Stimulated activated CD4-positive, alpha-beta T cell treated with anti-CD3 and anti-CD28 coated beads, TNF-alpha, amount 100 ng/mL, for 48 hours (primary cell): ENCODE measurements at regions not wholly inside any gene's neighbourhood (a gene's known extent, or its start where the extent isn't known, plus 50 kb on each side); places are given as distances from the start of the nearest gene placed in this dataset.
"Not testable (repeated sequence)": the region's sequence is repeated elsewhere in the genome, so short reads cannot be mapped to it uniquely, and the experiment has no call there.

Experiments used
- DNase-seq, 3 donors: peaks; one replicate each; pipeline ENCODE4 v3.0.0-alpha.2; 2020; ENCODE audit warnings: low read depth in 3 of 3

GRCh38 chr18:76610012-76610411 is 115.0 kb upstream of the ZNF516 start:
- no peak for DNase-seq

- no peak for DNase-seq
Observed at GRCh38 chr18:76605341-76605929, 110.4 kb upstream of the ZNF516 start.

- no peak for DNase-seq
Observed at GRCh38 chr18:76604935-76605240, 109.8 kb upstream of the ZNF516 start.

- no peak for DNase-seq
Observed at GRCh38 chr18:76604108-76604934, 109.3 kb upstream of the ZNF516 start.

DNA sequence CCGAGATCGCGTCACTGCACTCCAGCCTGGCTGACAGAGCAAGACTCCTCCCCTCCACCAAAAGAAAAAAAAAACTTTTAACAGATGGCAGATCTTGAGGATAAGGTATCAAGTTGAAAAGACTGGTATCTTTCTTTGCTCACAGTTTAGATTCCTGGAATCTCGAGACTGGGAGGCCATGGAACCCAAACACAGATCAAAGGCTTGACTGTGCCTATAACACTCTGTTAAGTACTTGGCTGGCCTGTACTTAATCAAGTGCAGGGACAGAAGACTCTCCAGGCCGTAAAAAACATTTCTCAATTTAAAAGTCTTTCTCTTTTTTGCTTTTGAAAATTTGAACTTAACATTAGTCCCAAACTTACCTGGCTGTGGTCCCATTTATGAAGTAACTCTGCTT is 107.1 kb upstream of the ZNF516 start:
- no peak for DNase-seq

DNA sequence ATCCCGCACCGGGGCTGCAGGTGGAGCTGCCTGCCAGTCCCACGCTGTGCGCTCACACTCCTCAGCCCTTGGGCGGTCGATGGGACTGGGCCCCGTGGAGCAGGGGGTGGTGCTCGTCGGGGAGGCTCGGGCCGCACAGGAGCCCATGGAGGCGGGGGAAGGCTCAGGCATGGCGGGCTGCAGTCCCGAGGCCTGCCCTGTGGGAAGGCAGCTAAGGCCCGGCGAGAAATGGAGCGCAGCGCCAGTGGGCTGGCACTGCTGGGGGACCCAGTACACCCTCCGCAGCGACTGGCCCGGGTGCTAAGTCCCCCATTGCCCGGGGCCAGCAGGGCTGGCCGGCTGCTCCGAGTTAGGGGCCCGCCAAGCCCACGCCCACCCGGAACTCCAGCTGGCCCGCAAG is 105.0 kb upstream of the ZNF516 start:
- DNase-seq: not testable (repeated sequence)

DNA sequence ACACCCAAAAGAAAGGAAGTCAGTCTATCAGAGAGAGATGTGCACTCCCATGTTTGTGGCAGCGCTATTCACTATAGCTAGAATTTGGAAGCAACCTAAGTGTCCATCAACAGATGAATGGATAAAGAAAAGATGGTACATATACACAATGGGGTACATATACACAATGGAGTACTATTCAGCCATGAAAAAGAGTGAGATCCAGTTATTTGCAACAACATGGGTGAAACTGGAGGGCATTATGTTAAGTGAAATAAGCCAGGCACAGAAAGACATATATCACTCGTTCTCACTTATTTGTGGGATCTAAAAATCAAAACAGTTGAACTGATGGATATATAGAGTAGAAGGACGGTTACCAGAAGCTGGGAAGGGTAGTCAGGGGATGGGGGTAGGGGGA is 99.9 kb upstream of the ZNF516 start:
- no peak for DNase-seq

DNA sequence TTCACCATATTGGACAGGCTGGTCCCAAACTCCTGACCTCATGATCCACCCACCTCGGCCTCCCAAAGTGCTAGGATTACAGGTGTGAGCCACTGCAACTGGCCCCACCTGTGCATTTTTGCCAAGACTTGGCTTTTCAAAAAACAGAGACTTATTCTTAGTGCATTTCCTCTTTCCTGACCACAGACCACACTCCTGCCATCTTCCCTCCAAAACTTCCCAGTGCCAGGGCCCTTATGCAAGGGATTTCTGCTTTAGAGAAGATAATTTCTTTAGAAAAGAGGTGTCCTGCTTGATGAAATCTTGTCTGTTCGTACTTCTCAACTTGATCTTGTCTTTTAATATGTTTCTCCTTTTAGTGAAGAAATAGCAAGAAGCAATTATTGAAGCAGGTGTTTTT is 98.8 kb upstream of the ZNF516 start:
- no peak for DNase-seq

DNA sequence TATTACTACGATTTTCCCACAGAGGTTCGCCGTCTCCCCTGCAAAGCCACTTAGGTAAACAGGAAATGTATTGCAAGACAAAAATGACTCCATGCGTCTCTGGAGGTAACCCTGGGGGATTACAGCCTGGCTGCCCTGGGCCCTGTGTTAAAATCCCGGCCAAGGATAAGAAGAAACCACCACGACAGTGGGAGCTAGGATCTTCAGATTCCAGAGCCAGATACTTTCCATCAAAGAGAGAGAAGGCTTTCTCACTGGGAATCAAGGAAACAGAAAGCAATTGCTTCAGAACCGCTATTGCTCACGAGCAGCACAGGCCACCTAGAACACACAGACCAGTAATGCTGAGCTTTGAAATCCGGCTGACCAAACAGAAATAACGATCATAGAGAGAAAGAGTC is 97.9 kb upstream of the ZNF516 start:
- DNase-seq: no peak

GRCh38 chr18:76592096-76592495 is 97.1 kb upstream of the ZNF516 start:
- DNase-seq: no peak

GRCh38 chr18:76589866-76590265 is 94.8 kb upstream of the ZNF516 start:
- DNase-seq: no peak

DNA sequence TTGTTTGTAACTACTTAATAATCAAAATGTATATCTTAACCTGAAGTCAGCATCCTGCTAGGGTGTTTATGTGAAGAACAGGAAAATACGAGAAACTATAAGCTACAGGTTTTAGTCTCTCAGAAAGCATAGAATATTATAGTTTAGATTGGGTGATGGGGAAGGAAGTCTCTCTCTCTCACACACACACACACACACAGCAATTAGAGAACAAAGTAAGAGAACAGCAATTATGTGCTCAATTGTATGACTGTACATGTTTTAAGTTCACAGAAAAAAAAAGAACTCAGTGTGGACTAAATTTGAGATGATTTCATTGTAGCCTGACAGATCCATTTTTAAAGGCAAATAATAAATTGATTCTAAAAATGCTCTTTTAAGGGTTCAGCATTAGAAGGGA is 94.3 kb upstream of the ZNF516 start:
- no peak for DNase-seq

- DNase-seq: no peak
Observed at GRCh38 chr18:76588601-76589226, 93.7 kb upstream of the ZNF516 start.

DNA sequence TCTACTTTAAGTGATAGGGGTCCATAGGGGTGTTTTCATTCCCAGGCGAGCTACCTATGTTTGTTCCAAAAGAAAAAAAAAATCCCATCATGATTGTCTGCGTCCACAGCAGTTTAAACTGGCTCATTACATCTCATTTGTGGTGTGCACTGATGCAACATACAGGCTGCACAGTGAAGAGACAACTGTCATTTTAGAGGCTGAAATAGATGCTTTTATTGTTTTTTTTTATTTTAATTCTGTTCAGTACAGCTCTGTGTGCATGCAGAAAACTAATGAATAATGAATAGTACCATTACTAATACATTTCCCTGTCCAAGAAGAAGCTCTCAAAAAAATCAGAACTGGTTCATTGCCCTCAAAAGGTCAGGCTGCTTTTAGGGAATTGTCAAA is 92.8 kb upstream of the ZNF516 start:
- DNase-seq: no peak

- no peak for DNase-seq
Observed at GRCh38 chr18:76587147-76587878, 92.3 kb upstream of the ZNF516 start.

- no peak for DNase-seq
Observed at GRCh38 chr18:76584414-76585310, 89.6 kb upstream of the ZNF516 start.

DNA sequence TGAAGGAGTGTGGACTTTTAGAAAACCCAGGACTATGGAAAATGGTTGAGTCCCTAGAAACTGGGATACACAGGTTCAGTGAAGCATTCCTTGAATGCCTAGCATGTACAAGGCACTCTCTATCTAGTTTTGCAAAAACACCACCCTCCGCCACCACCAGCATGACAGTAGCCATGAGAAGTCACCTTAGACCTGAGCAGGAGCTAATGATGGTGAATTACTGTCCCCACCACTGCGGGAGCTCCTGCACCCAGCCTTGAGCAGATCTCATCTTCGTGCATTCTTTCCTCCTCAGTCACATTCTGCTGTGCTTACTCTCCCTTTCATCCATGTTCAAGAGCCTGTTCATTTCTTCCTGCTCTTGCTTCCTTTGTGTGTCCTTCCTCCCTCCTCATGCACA is 86.2 kb upstream of the ZNF516 start:
- DNase-seq: no peak

DNA sequence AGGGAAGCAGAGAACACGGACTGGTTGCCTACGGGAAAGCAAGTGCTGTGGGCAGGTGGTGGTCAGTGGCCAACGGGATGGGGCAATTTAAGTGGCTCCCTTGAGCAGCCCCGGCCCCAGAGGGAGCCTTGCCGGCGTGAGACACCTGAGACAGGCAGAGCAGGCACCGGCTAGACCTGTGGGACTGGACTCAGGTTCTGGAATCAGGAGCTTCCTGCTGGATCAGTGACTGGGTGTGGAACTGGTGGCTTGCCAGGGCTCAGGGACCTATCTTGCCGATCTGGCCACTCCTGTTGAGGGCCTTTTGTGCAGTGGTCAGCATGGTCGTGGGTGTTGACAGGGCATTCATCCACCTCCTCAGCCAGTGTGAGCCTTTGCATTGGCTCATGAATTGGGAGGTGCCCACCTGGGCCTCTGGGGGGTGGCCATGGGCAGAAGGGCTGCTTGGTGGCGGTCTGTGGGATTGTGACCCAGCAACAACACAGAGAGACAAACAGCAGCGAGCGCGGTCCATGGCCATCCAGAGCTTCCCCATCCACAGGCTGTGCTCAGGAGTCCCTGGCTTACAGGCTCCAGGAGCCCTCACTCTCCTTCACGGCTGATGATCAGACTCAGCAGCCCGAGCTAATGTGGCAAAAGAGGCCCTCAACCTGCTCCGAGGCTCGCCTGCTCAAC is 85.4 kb upstream of the ZNF516 start:
- DNase-seq: no peak

DNA sequence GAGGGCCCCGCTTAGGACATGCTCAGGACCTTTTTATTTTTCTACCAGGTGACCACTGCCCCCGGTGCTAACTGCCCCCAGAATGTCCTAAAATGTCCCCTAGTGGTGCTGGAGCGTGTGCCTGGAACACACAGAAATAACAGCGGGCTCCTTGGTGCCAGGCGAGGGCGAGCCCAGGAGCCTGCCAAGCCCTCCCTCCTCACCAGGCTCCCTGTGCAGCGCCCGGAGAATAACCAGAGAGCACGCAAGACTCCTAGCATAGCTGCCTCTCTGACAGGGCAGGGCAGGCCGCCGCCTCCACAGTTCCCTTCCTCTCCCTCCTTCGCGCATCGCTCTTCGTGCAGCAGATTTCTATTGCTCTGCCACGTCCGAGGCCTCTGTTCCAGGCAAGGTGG is 84.3 kb upstream of the ZNF516 start:
- DNase-seq: no peak

- no peak for DNase-seq
Observed at GRCh38 chr18:76578571-76579300, 83.7 kb upstream of the ZNF516 start.
